ENCODE measurements at regions not wholly inside any gene's neighbourhood (a gene's known extent, or its start where the extent isn't known, plus 50 kb on each side); places are given as distances from the start of the nearest gene placed in this dataset.

- no peaks in the 10 kb centered on the region for H4K20me1 ChIP-seq (replicated peaks in 1 of 2; ENCODE audit: control insufficient read depth in 1 of 2, insufficient read depth in 2 of 2, low read length in 2 of 2)
- no peaks in the 10 kb centered on the region for H3K23me2 ChIP-seq (ENCODE audit: low read depth, low read length)
- H3K9ac ChIP-seq (replicated peaks in 1 of 4; ENCODE audit: extremely low read depth in 1 of 4, low read depth in 3 of 4, low read length in 3 of 4): no peak overlapping the region
- H3K36me3 ChIP-seq (ENCODE audit: control insufficient read depth in 2 of 4, insufficient read depth in 4 of 4, low read length in 3 of 4): no peaks in the 10 kb centered on the region
- H3K79me2 ChIP-seq (ENCODE audit: control insufficient read depth in 1 of 2, insufficient read depth in 2 of 2, low read length in 2 of 2): no peaks in the 10 kb centered on the region
- no peak overlapping the region for H3K23ac ChIP-seq (ENCODE audit: insufficient read length)
- H2BK5ac ChIP-seq (ENCODE audit: low read depth, low read length): no peak overlapping the region
- 78% methylated on average over 12 of the region's 21 CpGs; no CpG with 5 or more reads in 1 of the 2 experiments for WGBS, 2 experiments (ENCODE audit: extremely low coverage in 1 of 2, insufficient coverage in 1 of 2, insufficient read length in 1 of 2, insufficient replicate concordance in 2 of 2, low coverage in 1 of 2, low lambda C conversion rate in 2 of 2, missing lambda C conversion rate in 1 of 2)
- H2BK20ac ChIP-seq (ENCODE audit: low read length): no peak overlapping the region
- no peak overlapping the region for H3K4ac ChIP-seq (replicated peaks; ENCODE audit: insufficient read length, low read depth, low read length)
- no peak overlapping the region for H2AK5ac ChIP-seq (ENCODE audit: low read depth, low read length)
- H3K18ac ChIP-seq (ENCODE audit: extremely low read depth, low read length): no peak overlapping the region
- no peak overlapping the region for H3K4me2 ChIP-seq (ENCODE audit: insufficient read depth in 1 of 2, low read depth in 2 of 2, low read length in 2 of 2)
- TF ChIP-seq RNF2 (IDR thresholded peaks at IDR 0.05; ENCODE audit: borderline replicate concordance, low read depth, low read length, missing control alignments, poor library complexity, severe bottlenecking) (no peak), RXRA (IDR thresholded peaks at IDR 0.05; ENCODE audit: insufficient read depth, low read depth, low read length) (no peak), ZNF274 (IDR thresholded peaks at IDR 0.05; ENCODE audit: borderline replicate concordance, extremely low read depth, low read length) (no peak), HDAC2 (IDR thresholded peaks at IDR 0.05; ENCODE audit: borderline replicate concordance in 1 of 2, low read depth in 2 of 2, low read length in 2 of 2) (no peak), CHD1 (IDR thresholded peaks at IDR 0.05; ENCODE audit: low read depth, low read length) (no peak)
- TF ChIP-seq, protein P1, sequence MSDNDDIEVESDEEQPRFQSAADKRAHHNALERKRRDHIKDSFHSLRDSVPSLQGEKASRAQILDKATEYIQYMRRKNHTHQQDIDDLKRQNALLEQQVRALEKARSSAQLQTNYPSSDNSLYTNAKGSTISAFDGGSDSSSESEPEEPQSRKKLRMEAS (IDR thresholded peaks at IDR 0.05): no peak
- DNase-seq (ENCODE audit: low read depth in 1 of 2, low spot score in 2 of 2) (peak in 1 of 2 experiments; percentile 47), FAIRE-seq (no peak)
- H3K4me3 ChIP-seq (ENCODE audit: extremely low read depth in 1 of 4, insufficient read depth in 2 of 4, low read depth in 3 of 4, low read length in 4 of 4): no peak overlapping the region
- no peak overlapping the region for H2AFZ ChIP-seq (ENCODE audit: low read length)
- no peak overlapping the region for H2BK12ac ChIP-seq (ENCODE audit: low read depth, low read length)
- H2BK15ac ChIP-seq (ENCODE audit: low read length): no peak overlapping the region
- no peak overlapping the region for H3K56ac ChIP-seq (replicated peaks; ENCODE audit: insufficient read length, low read depth, low read length)
- peaks cover 0 to 4% (median 0%) of the 10 kb centered on the region in 4 experiments; a peak in 1 of 7 replicates for H3K4me1 ChIP-seq (replicated peaks in 1 of 4; ENCODE audit: control insufficient read depth in 3 of 4, insufficient read depth in 4 of 4, low read length in 3 of 4)
- no peak overlapping the region for H4K5ac ChIP-seq (ENCODE audit: insufficient read length, low read depth, low read length)
- H4K91ac ChIP-seq (replicated peaks; ENCODE audit: insufficient read length, low read length): no peak overlapping the region
- H3K9me3 ChIP-seq (ENCODE audit: insufficient read depth in 2 of 2, low read depth in 1 of 2, low read length in 1 of 2): no peaks in the 10 kb centered on the region
- CTCF ChIA-PET (ENCODE audit: partially characterized antibody): interaction anchor here (0.6 to 1.4 kb wide), 3 partner anchors 69 to 432 kb away, joined by 3 to 4 read pairs (median 3); no protein-coding TSS in a partner anchor
- POLR2A ChIA-PET (ENCODE audit: partially characterized antibody): no interaction called here
- H4K8ac ChIP-seq (ENCODE audit: extremely low read depth, insufficient read depth, low read length): no peak overlapping the region
- no peaks in the 10 kb centered on the region for H3K79me1 ChIP-seq (ENCODE audit: low read depth, low read length)
- H2BK120ac ChIP-seq (replicated peaks; ENCODE audit: low read depth, low read length): no peak overlapping the region
- no peaks in the 10 kb centered on the region for H3K27me3 ChIP-seq (replicated peaks in 1 of 4; ENCODE audit: control insufficient read depth in 3 of 4, extremely low read depth in 1 of 4, insufficient read depth in 3 of 4, low read length in 3 of 4)
- no peak overlapping the region for H3K14ac ChIP-seq (ENCODE audit: insufficient read length)
- no peak overlapping the region for H3K27ac ChIP-seq (ENCODE audit: low read depth, low read length)
These were observed 190.6 kb downstream of the IGLL1 start for GRCh38 chr22:23389271-23390071.

Measured in H1 (cell line).